Tibial nerve (tissue), 4 donors: ENCODE measurements at regions not wholly inside any gene's neighbourhood (a gene's known extent, or its start where the extent isn't known, plus 50 kb on each side); places are given as distances from the start of the nearest gene placed in this dataset.

ENCODE experiments used
- DNase-seq, 2 donors: peaks; one replicate each; pipeline ENCODE4 v3.0.0-alpha.2; 2019; ENCODE audit warnings: low spot score in 2 of 2
- H3K27ac ChIP-seq, 4 donors: fragments of 200-600 bp; sonication (generic) in 3 of 4; one replicate each; pipeline ENCODE4 v1.5.1; 2017 to 2019; ENCODE audit warnings: mild to moderate bottlenecking in 1 of 4
- H3K27me3 ChIP-seq, 2 donors: fragments of 200-600 bp; sonication (generic) in 1 of 2; one replicate each; pipeline versions ENCODE4 v1.5.1 to v1.6.0; 2017 to 2019
- H3K36me3 ChIP-seq, 3 donors: fragments of 200-600 bp; sonication (generic); one replicate each; pipeline ENCODE4 v1.5.1; 2018 to 2019
- H3K4me1 ChIP-seq, 4 donors: fragments of 200-600 bp; sonication (generic) in 3 of 4; one replicate each; pipeline ENCODE4 v1.5.1; 2017 to 2019
- H3K4me3 ChIP-seq, 4 donors: fragments of 200-600 bp; sonication (generic) in 3 of 4; one replicate each; pipeline ENCODE4 v1.5.1; 2017 to 2019; ENCODE audit warnings: mild to moderate bottlenecking in 1 of 4, moderate library complexity in 1 of 4
- H3K9me3 ChIP-seq, 4 donors: fragments of 200-600 bp; sonication (generic) in 3 of 4; one replicate each; pipeline ENCODE4 v1.5.1; 2017 to 2019
- EP300 ChIP-seq, 2 donors: sonication (generic); formaldehyde crosslinking; IDR thresholded peaks; one replicate each; pipeline ENCODE4 v1.6.1; 2017; ENCODE audit warnings: antibody characterized with exemption in 2 of 2, mild to moderate bottlenecking in 1 of 2
- POLR2A ChIP-seq, 2 donors: fragments of 450-650 bp; IDR thresholded peaks; one replicate each; pipeline ENCODE4 v1.6.1; 2017; ENCODE audit warnings: antibody characterized with exemption in 2 of 2, mild to moderate bottlenecking in 2 of 2, moderate library complexity in 2 of 2
- WGBS, 2 donors: methylation state at CpG; one replicate each; pipeline ENCODE4 v1.1.5; 2018; 5-methylcytosine and 5-hydroxymethylcytosine counted together
- TF ChIP-seq, protein P1 (sequence below), 5 experiments: fragments of 200-600 bp in 3 of 5; fragments of 450-650 bp in 2 of 5; sonication (generic) in 3 of 5; IDR thresholded peaks; one replicate each; pipeline ENCODE4 v1.5.1; 2016 to 2019; ENCODE audit warnings: antibody characterized with exemption in 5 of 5, mild to moderate bottlenecking in 3 of 5, moderate library complexity in 2 of 5

DNA sequence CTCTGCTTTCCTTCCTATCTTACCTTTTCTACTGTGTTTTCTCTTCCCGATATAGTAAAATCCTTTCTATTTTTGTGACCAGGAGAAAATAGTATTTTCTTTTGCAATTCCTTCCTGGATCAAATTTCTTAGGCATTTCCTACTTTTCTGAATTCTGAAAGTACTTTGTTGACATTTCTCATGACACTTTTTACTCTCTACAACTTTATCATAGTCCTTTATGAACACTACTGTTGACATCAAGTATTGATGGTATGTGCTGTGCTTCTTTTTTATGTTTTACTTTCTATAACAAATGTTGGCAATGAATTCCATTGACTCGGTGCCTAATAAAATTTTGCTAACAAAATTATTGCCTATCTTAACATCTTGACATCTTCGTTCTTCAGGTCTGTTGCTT lies 217.7 kb upstream of the TCF4 start:
- Histone ChIP-seq H3K4me1 (no peaks in the 10 kb centered on the region), H3K36me3 (no peaks in the 10 kb centered on the region), H3K27ac (no peak overlapping the region), H3K4me3 (no peak overlapping the region), H3K9me3 (no peaks in the 10 kb centered on the region), H3K27me3 (no peaks in the 10 kb centered on the region)
- DNase-seq: no peak
- TF ChIP-seq POLR2A (IDR thresholded peaks at IDR 0.05) (no peak), EP300 (IDR thresholded peaks at IDR 0.05) (no peak)
- TF ChIP-seq, protein P1, sequence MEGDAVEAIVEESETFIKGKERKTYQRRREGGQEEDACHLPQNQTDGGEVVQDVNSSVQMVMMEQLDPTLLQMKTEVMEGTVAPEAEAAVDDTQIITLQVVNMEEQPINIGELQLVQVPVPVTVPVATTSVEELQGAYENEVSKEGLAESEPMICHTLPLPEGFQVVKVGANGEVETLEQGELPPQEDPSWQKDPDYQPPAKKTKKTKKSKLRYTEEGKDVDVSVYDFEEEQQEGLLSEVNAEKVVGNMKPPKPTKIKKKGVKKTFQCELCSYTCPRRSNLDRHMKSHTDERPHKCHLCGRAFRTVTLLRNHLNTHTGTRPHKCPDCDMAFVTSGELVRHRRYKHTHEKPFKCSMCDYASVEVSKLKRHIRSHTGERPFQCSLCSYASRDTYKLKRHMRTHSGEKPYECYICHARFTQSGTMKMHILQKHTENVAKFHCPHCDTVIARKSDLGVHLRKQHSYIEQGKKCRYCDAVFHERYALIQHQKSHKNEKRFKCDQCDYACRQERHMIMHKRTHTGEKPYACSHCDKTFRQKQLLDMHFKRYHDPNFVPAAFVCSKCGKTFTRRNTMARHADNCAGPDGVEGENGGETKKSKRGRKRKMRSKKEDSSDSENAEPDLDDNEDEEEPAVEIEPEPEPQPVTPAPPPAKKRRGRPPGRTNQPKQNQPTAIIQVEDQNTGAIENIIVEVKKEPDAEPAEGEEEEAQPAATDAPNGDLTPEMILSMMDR (IDR thresholded peaks at IDR 0.05): no peak
- 83 to 90% methylated on average over 3 of the region's 3 CpGs for WGBS, 2 donors

DNA sequence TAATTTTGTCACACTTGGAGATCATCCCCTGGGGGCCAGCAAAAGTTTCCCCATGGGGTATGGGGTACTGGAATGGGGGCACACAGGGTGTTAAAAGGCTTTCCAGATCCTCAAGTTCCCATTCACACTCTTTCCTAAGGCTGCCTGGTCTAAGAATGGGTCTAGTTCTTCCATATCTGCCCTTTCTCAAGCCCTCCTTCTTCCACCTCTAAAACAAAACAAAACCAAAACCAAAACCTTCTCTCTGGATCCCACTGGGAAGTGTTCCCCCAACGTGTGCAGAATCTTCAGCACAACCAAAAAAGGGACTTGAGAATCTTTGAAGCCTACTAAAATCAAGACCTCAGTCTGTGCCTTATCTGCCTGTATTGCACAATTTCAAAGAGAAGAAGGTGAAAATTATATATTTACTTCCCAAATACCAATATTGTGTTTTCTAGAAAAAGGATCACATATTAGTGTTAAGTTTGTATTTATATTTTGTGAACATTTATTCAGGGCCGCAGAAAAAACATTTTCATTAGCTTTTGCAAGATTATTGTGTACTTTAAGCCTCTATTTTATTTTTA lies 207.2 kb upstream of the TCF4 start:
- 51 to 69% methylated on average over 2 of the region's 2 CpGs for WGBS, 2 donors
- H3K27ac ChIP-seq: peak overlapping the region in 3 of 4 donors; percentile 1 to 64 (median 35)

DNA sequence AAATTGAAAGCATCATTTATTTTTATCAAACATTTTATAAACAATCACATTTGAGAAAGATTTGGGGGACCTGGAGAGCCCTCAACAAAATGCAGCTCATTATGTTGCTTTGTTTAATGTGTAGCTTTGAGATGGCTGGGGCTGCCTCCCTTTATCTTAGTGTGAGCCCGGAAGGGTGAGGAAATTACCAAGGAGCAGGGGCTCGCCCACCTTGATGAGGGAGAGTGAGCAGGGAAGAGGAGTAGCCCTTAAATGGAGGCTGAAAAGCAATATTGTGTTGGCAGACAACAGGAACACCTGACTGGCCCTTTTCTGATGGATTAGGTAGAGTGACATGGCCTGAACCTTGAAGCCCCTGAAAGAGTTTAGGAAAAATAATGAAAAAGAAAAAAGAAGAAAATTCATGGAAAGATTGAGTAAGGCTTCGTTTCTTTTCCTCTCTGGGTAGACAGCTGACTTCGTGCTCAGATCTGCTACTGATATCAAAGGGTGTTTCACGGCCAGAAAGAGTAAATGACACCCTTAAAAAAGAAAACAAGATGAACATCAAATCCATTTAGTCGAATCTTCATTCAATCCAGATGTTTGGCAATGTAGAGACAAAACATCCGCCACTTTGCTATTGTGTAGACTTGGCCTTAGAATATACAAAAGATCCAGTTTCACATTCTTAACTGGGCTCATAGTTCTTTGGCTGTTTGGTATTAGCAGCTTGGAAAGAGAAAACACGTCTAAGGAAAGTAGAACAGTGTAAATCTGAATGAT lies 206.5 kb upstream of the TCF4 start:
- Histone ChIP-seq H3K9me3 (no peaks in the 10 kb centered on the region), H3K27me3 (no peaks in the 10 kb centered on the region), H3K4me1 (no peaks in the 10 kb centered on the region), H3K36me3 (no peaks in the 10 kb centered on the region), H3K4me3 (no peak overlapping the region), H3K27ac (peak overlapping the region in 3 of 4 donors; percentile 1 to 64 (median 35))
- 49 to 55% methylated on average over 8 of the region's 8 CpGs for WGBS, 2 donors
- TF ChIP-seq POLR2A (IDR thresholded peaks at IDR 0.05) (no peak), EP300 (IDR thresholded peaks at IDR 0.05) (no peak)
- TF ChIP-seq, protein P1 (IDR thresholded peaks at IDR 0.05): no peak
- no peak for DNase-seq

More for the DNA sequence above, 207.2 kb upstream of the TCF4 start:
- Histone ChIP-seq H3K9me3 (no peaks in the 10 kb centered on the region), H3K4me1 (no peaks in the 10 kb centered on the region), H3K4me3 (no peak overlapping the region), H3K36me3 (no peaks in the 10 kb centered on the region), H3K27me3 (no peaks in the 10 kb centered on the region)
- no peak for TF ChIP-seq POLR2A (IDR thresholded peaks at IDR 0.05)
- TF ChIP-seq, protein P1 (IDR thresholded peaks at IDR 0.05): no peak
- TF ChIP-seq EP300 (IDR thresholded peaks at IDR 0.05): no peak
- no peak for DNase-seq

DNA sequence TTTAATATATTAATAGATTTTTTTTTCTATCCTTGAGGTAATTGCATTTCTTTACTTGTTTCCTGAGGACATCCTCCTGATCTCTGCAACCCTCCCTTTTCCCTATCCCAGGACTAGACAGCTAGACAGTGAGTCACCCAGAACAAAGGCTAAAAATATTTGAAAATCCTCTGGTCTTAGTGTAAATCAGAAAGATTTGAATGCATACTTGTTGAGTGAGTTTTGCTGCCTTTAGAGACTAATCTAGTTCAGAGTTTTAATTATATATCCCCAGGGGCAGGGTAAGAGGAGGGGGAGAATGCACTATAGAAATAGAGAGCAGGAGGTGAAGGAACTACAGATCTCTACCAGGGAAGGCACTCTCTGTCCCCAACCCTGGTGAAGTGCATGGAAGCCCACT lies 202.3 kb upstream of the TCF4 start:
- no peaks in the 10 kb centered on the region for H3K9me3 ChIP-seq
- H3K36me3 ChIP-seq: no peaks in the 10 kb centered on the region
- H3K27me3 ChIP-seq: no peaks in the 10 kb centered on the region
- no peak overlapping the region for H3K27ac ChIP-seq
- no peak overlapping the region for H3K4me3 ChIP-seq
- TF ChIP-seq POLR2A (IDR thresholded peaks at IDR 0.05) (no peak), EP300 (IDR thresholded peaks at IDR 0.05) (no peak)
- TF ChIP-seq, protein P1 (IDR thresholded peaks at IDR 0.05): no peak
- H3K4me1 ChIP-seq: no peaks in the 10 kb centered on the region
- DNase-seq: no peak

DNA sequence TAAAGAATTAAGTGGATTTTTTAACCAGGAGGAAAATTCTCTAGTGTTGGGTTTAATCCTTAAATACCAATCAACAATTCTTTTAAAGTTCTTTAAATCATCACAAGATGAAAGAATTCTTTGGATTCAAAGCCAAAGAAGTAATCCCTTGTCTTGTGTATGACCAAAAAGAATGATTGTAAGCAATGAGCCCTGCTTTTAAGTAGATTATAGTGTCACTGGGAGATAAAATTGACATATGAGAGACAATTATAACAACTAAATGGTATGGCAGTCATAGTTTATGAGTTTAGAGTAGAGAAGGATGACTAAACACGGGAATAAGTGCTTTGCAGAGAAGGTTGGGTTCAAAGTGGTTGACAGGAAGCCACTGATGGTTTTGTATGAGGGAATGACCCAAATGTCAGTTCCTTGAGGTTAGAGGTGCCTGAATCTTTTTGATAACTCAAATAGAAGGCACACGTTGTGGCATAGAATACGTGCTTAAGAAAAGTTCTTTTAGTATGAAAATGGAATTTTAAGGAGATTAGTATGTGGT lies 199.6 kb upstream of the TCF4 start:
- TF ChIP-seq, protein P1 (IDR thresholded peaks at IDR 0.05): no peak
- TF ChIP-seq EP300 (IDR thresholded peaks at IDR 0.05): no peak
- TF ChIP-seq POLR2A (IDR thresholded peaks at IDR 0.05): no peak
- DNase-seq: no peak
- Histone ChIP-seq H3K9me3 (no peaks in the 10 kb centered on the region), H3K36me3 (no peaks in the 10 kb centered on the region), H3K27me3 (no peaks in the 10 kb centered on the region), H3K4me3 (no peak overlapping the region), H3K4me1 (no peaks in the 10 kb centered on the region), H3K27ac (no peak overlapping the region)
- 79 to 81% methylated on average over 3 of the region's 3 CpGs for WGBS, 2 donors
